ENCODE measurements at regions not wholly inside any gene's neighbourhood (a gene's known extent, or its start where the extent isn't known, plus 50 kb on each side); places are given as distances from the start of the nearest gene placed in this dataset.

DNA sequence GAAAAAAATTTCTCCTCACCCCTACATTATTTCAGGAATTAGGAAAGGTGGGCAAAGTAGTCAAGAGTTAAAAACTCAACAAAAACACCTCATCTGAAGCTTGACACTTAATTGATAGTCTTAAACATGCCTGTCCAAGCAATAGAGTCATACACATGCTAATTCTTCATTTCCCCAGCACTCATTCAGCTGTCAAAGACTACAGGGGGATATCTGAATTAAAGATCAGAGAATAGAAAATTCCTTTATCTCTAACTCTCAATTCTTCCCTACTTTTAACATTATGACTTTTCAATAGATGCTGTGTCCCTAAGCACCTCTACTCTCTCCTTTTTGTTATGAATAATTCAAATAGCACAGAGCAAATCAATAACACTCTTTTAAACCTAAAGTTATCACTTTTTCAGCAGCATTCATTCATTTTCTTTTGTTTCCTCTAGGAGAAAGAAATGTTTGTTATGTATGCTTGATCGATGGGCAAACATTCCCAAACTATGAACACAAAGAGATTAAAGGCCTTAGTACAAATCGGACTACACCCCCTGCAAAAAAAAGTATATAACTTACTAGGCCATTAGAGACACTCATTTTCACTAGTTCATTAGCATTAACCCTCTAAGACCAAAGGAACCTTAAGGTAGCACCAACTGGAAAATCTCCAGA lies 94.9 kb upstream of the SPTLC3 start:
- Histone ChIP-seq H3K4me3 (no peak overlapping the region), H3K27me3 (no peaks in the 10 kb centered on the region), H3K9me3 (peaks cover 0 to 3% (median 0%) of the 10 kb centered on the region in 3 donors), H3K27ac (no peak overlapping the region), H3K4me1 (no peaks in the 10 kb centered on the region), H3K36me3 (replicated peaks in 1 of 2; ENCODE audit: insufficient read depth in 1 of 2, low read depth in 2 of 2) (no peaks in the 10 kb centered on the region)
- 62 to 65% methylated on average over 2 of the region's 2 CpGs for WGBS, 2 donors
- TF ChIP-seq CTCF (IDR thresholded peaks at IDR 0.05), result no peak
- TF ChIP-seq POLR2A (IDR thresholded peaks at IDR 0.05), result no peak
- intact Hi-C loops (cut with DNase I), result no loop called here
- DNase-seq (no peak), ATAC-seq (no peak)

DNA sequence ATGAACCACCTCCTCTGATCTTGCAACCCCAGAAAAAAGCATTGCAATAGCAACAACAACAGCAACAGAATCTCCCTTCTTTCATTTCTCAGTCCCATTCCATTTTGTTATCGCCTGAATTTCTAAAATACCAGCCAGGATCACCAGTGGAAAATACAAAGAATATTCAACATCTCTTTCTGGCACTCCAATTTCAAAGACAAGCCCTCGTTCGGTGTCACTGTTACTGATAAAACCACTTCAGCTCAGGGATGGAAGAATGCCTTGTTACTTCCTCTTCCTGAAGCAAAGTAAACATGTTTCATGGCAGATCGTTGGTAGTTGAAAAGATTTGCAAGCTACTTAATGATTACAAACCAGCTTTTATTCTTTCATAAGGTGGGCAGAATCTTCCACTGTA lies 94.0 kb upstream of the SPTLC3 start:
- 23 to 28% methylated on average over 4 of the region's 4 CpGs for WGBS, 2 donors
- H3K4me3 ChIP-seq, result no peak overlapping the region
- ATAC-seq, result no peak

DNA sequence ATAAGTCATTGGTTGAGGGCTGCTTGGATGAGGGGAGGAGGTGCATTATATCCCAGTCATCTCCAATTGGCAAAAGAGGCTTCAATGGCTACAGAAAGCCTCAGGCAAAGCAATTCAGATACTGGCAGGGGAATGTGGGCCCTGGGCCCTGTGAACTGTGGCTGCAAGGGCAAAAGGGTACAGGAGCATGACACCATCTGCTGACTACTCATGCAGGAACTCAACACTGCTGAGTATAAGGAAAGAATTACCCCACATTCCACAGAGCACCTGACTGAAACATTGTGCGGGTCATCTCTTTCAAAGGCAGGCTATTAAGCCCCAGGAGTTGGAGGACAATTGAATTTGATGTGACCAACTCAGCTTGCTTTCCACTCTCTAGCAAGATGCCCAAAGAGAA lies 92.1 kb upstream of the SPTLC3 start:
- 61 to 83% methylated on average over 1 of the region's 1 CpG for WGBS, 2 donors
- intact Hi-C loops (cut with DNase I), result no loop called here
- Histone ChIP-seq H3K4me1 (no peaks in the 10 kb centered on the region), H3K27ac (no peak overlapping the region), H3K27me3 (no peaks in the 10 kb centered on the region), H3K4me3 (no peak overlapping the region), H3K36me3 (replicated peaks in 1 of 2; ENCODE audit: insufficient read depth in 1 of 2, low read depth in 2 of 2) (no peaks in the 10 kb centered on the region), H3K9me3 (no peaks in the 10 kb centered on the region)
- no peak for DNase-seq
- TF ChIP-seq POLR2A (IDR thresholded peaks at IDR 0.05), result no peak
- no peak for TF ChIP-seq CTCF (IDR thresholded peaks at IDR 0.05)
- no peak for ATAC-seq

More for the DNA sequence above, 94.0 kb upstream of the SPTLC3 start:
- no peaks in the 10 kb centered on the region for H3K27me3 ChIP-seq
- intact Hi-C loops (cut with DNase I), result no loop called here
- no peak for TF ChIP-seq POLR2A (IDR thresholded peaks at IDR 0.05)
- no peak for TF ChIP-seq CTCF (IDR thresholded peaks at IDR 0.05)
- DNase-seq, result no peak
- H3K27ac ChIP-seq, result no peak overlapping the region
- no peaks in the 10 kb centered on the region for H3K4me1 ChIP-seq
- H3K9me3 ChIP-seq, result peaks cover 0 to 3% (median 0%) of the 10 kb centered on the region in 3 donors
- H3K36me3 ChIP-seq (replicated peaks in 1 of 2; ENCODE audit: insufficient read depth in 1 of 2, low read depth in 2 of 2), result no peaks in the 10 kb centered on the region

DNA sequence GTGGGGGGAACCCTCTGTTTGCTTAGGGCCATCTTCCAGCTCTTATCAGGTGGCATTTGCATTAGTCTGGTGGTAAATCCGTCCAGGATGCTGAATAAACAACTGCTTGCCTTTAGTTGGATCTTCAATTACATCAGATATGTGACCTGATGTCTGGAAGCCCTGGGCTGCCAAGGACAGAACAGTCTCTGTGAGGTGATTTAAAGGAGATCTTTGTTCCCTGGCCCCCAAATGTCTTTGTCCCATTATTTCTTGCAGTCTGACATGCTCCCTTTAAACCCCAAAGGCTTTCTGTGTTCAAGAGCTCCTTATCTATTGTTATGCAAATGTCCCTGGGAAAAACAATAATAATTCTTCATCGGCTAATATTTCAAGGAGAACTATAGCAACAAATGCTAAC lies 84.6 kb upstream of the SPTLC3 start:
- Histone ChIP-seq H3K9me3 (no peaks in the 10 kb centered on the region), H3K36me3 (replicated peaks in 1 of 2; ENCODE audit: insufficient read depth in 1 of 2, low read depth in 2 of 2) (no peaks in the 10 kb centered on the region), H3K4me1 (peaks cover 4% of the 10 kb centered on the region), H3K27me3 (no peaks in the 10 kb centered on the region), H3K4me3 (no peak overlapping the region), H3K27ac (no peak overlapping the region)
- ATAC-seq (no peak), DNase-seq (no peak)
- intact Hi-C loops (cut with DNase I), result no loop called here
- 5 to 17% methylated on average over 2 of the region's 2 CpGs for WGBS, 2 donors
- TF ChIP-seq POLR2A (IDR thresholded peaks at IDR 0.05), result no peak
- no peak for TF ChIP-seq CTCF (IDR thresholded peaks at IDR 0.05)

DNA sequence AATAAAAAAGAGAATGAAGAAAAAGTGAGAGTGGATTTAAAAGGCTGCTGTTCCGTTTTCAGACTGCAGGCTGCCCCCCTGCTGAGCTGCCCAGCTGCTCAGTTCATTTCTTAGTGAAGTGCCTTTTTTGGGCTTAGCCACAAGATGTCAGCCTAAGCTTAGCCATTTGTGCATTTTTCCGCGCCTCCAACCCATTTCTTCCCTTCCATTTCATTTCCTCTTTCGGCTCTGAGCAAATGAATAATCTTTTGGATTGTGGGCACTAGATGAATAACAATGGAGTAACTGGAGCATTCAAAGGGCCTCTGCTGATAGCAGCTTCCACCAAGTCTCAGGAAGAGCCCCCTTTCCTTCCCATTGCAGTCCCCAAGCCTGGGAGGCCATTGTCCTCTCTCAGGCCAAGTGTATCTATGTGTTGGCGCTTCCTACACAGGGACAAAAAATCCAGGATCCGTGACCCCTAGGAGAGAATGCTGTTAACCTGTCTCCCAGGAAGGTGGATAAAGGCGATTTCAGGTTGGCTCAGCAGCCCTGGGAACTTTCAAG lies 83.5 kb upstream of the SPTLC3 start:
- intact Hi-C loops (cut with DNase I), result loop anchor here (5.0 kb wide), 1 partner anchor 182 kb away; no protein-coding TSS in a partner anchor
- 17 to 19% methylated on average over 7 of the region's 7 CpGs for WGBS, 2 donors
- no peaks in the 10 kb centered on the region for H3K27me3 ChIP-seq
- peak; percentile 93 for ATAC-seq
- H3K27ac ChIP-seq, result no peak overlapping the region
- peak; percentile 60 to 74 (median 66) for DNase-seq
- TF ChIP-seq CTCF (IDR thresholded peaks at IDR 0.05), result peak; percentile 73 to 99 (median 95)
- no peak for TF ChIP-seq POLR2A (IDR thresholded peaks at IDR 0.05)
- no peaks in the 10 kb centered on the region for H3K36me3 ChIP-seq (replicated peaks in 1 of 2; ENCODE audit: insufficient read depth in 1 of 2, low read depth in 2 of 2)
- H3K4me1 ChIP-seq, result peaks cover 4% of the 10 kb centered on the region
- H3K4me3 ChIP-seq, result no peak overlapping the region
- H3K9me3 ChIP-seq, result no peaks in the 10 kb centered on the region

All from body of pancreas (tissue), 4 donors.